ENCODE measurements at regions not wholly inside any gene's neighbourhood (a gene's known extent, or its start where the extent isn't known, plus 50 kb on each side); places are given as distances from the start of the nearest gene placed in this dataset.

DNA sequence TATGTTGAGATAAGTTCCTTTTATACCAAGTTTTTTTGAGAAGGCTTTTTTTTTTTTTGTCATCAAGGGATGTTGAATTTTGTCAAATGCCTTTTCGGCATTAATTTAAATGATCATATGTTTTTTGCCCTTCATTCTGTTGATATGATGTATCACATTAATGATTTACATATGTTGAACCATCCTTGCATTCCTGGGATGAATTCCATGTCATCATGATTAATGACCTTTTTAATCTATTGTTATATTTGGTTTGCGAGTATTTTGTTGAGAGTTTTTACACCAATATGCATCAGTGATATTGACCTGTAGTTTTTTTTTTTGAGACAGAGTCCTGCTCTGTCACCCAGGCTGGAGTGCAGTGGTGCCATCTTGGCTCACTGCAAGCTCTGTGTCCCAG is 585.7 kb upstream of the FANCL start:
- TF ChIP-seq, protein P1, sequence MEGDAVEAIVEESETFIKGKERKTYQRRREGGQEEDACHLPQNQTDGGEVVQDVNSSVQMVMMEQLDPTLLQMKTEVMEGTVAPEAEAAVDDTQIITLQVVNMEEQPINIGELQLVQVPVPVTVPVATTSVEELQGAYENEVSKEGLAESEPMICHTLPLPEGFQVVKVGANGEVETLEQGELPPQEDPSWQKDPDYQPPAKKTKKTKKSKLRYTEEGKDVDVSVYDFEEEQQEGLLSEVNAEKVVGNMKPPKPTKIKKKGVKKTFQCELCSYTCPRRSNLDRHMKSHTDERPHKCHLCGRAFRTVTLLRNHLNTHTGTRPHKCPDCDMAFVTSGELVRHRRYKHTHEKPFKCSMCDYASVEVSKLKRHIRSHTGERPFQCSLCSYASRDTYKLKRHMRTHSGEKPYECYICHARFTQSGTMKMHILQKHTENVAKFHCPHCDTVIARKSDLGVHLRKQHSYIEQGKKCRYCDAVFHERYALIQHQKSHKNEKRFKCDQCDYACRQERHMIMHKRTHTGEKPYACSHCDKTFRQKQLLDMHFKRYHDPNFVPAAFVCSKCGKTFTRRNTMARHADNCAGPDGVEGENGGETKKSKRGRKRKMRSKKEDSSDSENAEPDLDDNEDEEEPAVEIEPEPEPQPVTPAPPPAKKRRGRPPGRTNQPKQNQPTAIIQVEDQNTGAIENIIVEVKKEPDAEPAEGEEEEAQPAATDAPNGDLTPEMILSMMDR (IDR thresholded peaks at IDR 0.05; ENCODE audit: insufficient read depth, low read length, poor library complexity, severe bottlenecking) = no peak

DNA sequence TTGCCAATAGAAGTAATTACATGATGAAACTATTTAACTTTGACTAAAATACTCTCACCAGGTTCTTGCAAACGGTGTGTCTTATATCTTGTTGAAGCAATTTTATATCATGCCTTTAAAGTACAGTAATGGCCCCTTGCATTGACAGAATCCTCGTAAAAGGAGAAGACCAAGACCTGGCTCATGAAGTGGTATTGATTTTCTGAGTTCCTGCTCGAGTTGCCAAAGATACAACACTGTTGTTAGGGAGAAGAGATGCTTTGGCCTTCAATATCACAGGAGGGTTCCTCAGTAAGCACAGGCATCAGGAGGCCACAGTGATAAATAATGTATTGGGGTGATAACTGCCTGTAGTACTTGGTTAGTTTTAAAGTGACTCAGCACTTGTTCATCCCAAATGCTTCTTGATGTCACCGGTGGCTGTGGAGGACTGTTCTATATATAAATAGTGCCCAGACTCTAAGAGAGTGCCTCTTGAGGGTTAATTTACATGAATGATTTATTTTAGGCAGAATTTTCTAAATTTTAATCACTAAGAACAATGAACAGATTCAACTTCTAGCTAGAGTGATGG is 571.7 kb upstream of the FANCL start:
- Histone ChIP-seq H3K27me3 (ENCODE audit: control insufficient read depth, insufficient read depth, low read length) (no peaks in the 10 kb centered on the region), H3K36me3 (ENCODE audit: control insufficient read depth, insufficient read depth, low read length) (no peaks in the 10 kb centered on the region), H3K4me3 (ENCODE audit: low read depth, low read length) (no peak overlapping the region)
- no peak for DNase-seq (ENCODE audit: low read depth)
- TF ChIP-seq, protein P1 (IDR thresholded peaks at IDR 0.05; ENCODE audit: insufficient read depth, low read length, poor library complexity, severe bottlenecking) = no peak

More for the DNA sequence above, 585.7 kb upstream of the FANCL start:
- H3K27me3 ChIP-seq (ENCODE audit: control insufficient read depth, insufficient read depth, low read length) = no peaks in the 10 kb centered on the region
- DNase-seq (ENCODE audit: low read depth) = no peak
- H3K36me3 ChIP-seq (ENCODE audit: control insufficient read depth, insufficient read depth, low read length) = no peaks in the 10 kb centered on the region
- H3K4me3 ChIP-seq (ENCODE audit: low read depth, low read length) = no peak overlapping the region

DNA sequence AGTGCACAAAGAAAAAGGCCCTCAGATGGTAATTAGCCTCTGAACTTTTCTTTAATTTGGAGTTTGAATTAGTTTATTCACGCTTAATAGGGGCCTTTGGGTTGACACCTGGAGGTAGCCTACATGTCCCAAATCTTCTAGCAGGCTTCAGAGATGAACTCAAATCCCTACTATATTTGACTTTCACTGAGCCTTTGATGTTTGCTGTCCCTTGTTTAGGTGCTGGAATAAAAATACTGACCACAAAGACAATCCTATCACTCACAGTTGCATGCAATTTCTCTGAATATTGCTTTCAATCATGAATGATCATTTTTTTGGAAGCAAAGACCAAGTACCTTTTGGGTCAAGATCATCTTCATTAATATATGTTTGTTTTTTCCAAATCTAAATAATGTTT is 564.0 kb upstream of the FANCL start:
- H3K4me3 ChIP-seq (ENCODE audit: low read depth, low read length) = no peak overlapping the region
- no peaks in the 10 kb centered on the region for H3K36me3 ChIP-seq (ENCODE audit: control insufficient read depth, insufficient read depth, low read length)
- H3K27me3 ChIP-seq (ENCODE audit: control insufficient read depth, insufficient read depth, low read length) = no peaks in the 10 kb centered on the region
- DNase-seq (ENCODE audit: low read depth) = no peak
- TF ChIP-seq, protein P1 (IDR thresholded peaks at IDR 0.05; ENCODE audit: insufficient read depth, low read length, poor library complexity, severe bottlenecking) = no peak

DNA sequence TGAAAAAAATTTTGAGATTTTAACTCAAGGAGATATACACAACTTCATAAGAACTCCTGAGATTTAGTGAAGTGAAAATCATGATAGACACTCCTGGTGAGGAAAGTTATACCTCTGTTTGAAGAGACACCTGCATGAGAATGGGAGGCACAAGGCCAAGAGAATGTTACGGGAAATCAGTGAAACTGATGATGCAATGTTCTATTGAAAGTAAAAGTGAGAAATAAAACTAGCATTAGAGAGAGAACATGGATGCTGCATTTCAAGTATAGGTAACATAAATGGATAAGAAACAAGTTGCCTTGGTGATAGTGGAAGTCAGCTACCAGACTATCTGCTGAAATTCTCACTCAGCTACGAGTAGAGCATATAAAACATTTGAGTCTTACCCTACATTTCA is 562.1 kb upstream of the FANCL start:
- TF ChIP-seq, protein P1 (IDR thresholded peaks at IDR 0.05; ENCODE audit: insufficient read depth, low read length, poor library complexity, severe bottlenecking) = no peak
- no peak for DNase-seq (ENCODE audit: low read depth)
- no peak overlapping the region for H3K4me3 ChIP-seq (ENCODE audit: low read depth, low read length)
- H3K27me3 ChIP-seq (ENCODE audit: control insufficient read depth, insufficient read depth, low read length) = no peaks in the 10 kb centered on the region
- H3K36me3 ChIP-seq (ENCODE audit: control insufficient read depth, insufficient read depth, low read length) = no peaks in the 10 kb centered on the region

- TF ChIP-seq, protein P1 (IDR thresholded peaks at IDR 0.05; ENCODE audit: insufficient read depth, low read length, poor library complexity, severe bottlenecking) = no peak
- Histone ChIP-seq H3K27me3 (ENCODE audit: control insufficient read depth, insufficient read depth, low read length) (no peaks in the 10 kb centered on the region), H3K4me3 (ENCODE audit: low read depth, low read length) (no peak overlapping the region), H3K36me3 (ENCODE audit: control insufficient read depth, insufficient read depth, low read length) (no peaks in the 10 kb centered on the region)
- DNase-seq (ENCODE audit: low read depth) = no peak
These were observed 559.8 kb upstream of the FANCL start for GRCh38 chr2:58800881-58801280.

DNA sequence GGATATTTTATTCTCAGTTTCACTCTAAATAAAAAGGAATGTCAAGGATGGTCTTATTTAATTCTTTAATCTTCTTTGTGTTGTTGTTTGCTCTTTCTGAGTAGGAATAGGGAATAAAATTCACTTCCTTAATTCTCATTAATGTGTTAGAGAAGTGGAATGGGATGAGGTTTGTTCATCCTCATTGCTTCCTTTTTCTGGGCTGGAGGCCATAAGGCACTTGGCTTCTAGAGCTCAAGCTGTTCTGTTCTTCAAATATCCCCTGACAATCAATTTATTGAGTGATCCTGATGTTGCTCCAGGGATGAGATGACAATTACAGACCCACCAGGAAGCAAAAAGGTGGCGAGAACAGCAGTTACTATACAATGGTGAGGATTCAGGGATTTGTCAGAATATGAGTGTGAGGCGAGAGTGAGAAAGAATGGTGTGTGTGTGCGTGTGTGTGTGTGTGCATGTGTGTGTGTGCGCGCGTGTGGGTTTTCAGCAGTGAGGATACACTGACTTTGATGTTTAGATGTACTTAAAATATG is 557.6 kb upstream of the FANCL start:
- Histone ChIP-seq H3K27me3 (ENCODE audit: control insufficient read depth, insufficient read depth, low read length) (no peaks in the 10 kb centered on the region), H3K36me3 (ENCODE audit: control insufficient read depth, insufficient read depth, low read length) (no peaks in the 10 kb centered on the region), H3K4me3 (ENCODE audit: low read depth, low read length) (no peak overlapping the region)
- DNase-seq (ENCODE audit: low read depth) = no peak
- TF ChIP-seq, protein P1 (IDR thresholded peaks at IDR 0.05; ENCODE audit: insufficient read depth, low read length, poor library complexity, severe bottlenecking) = no peak

Data from kidney epithelial cell (primary cell).